Skeletal muscle cell (primary cell): ENCODE measurements at regions not wholly inside any gene's neighbourhood (a gene's known extent, or its start where the extent isn't known, plus 50 kb on each side); places are given as distances from the start of the nearest gene placed in this dataset.
A peak's percentile ranks its signal among the peaks of the same experiment; 100 is the strongest.

Experiments used
- DNase-seq: peaks from one replicate; pipeline ENCODE4 v3.0.0-alpha.2; 2010; ENCODE audit warnings: low read depth
- H3K4me3 ChIP-seq: 2 replicates; pipeline ENCODE4 v1.5.1; 2011; ENCODE audit warnings: low read depth, mild to moderate bottlenecking, control low read depth, low read length, moderate library complexity

DNA sequence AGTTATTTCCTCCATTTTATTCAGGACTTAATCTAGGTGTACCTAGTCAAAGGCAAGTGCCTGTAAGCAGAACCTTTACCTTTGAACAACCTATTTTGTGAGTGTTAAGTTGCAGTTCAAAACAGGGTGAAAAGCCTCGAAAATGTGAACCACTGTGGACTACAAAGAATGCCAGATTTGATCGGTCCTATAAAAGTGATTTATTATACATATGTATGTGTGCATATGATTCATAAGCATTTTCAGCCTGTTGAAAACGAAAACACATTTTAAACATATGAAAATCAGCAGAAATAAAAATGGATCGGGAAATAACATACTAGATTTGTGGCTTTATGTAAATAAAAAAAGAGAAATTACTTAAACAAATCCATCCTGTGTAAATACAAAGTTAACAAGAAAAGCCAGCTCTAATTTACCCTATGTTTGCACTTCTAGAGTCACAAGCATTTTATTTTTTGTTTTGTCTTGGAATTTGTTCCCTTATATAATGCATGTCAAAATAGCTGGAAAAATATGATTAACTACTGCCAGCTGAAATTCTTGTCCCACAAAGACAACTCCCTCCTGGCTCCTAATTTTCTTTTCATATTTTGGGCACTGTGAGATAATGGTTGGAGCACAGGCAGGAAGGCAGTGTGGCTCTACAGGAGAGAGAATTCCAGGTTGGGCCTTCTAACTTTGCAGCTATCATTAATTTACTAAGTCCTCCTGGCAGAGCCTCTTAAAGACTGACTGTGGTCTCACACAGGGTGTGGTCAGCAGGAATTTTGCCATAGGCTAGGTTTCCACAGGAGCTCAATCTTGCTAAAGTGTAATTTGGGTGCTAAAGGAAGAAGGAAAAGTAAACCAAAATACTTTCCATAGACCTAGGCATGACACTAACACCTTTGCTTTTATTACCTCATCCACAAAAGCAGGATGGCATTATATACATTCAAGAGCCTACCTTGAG, 70.2 kb upstream of the CDC42BPA start:
- no peak overlapping the region for H3K4me3 ChIP-seq
- DNase-seq, result no peak

GRCh38 chr1:227379555-227379892, 61.2 kb upstream of the CDC42BPA start:
- no peak for DNase-seq
- H3K4me3 ChIP-seq, result no peak overlapping the region

DNA sequence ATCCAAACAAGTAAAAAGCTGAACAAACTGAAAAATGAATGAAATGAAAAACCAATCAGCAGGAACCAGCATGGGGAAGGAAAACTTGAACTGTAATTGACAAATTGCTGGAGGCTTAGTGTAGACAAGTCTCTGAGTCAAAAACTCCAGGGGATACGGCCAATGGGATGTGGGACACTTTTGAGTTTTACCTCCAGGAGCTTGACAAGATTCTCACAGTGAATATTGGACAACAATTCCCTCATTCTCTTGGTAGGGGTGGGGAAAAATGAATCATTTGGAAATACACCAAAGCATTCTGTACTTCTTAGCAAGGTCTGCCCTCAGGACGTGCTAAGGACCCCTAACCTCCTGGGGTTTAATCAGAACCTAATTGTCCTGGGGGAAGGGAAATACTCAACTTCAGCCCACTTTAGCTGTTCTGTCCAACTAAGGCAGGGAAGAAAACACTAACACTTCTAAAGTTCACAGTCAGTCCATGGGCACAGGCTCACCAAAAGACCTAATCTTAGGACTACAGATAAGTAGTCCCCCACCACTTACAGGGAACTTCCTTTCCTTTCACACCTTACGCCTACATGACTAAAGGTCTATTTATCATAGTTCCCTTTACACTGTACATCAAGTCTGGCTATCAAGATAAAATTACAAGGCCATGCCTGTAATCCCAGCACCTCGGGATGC, 60.7 kb upstream of the CDC42BPA start:
- H3K4me3 ChIP-seq, result no peak overlapping the region
- no peak for DNase-seq

GRCh38 chr1:227378181-227378580, 59.9 kb upstream of the CDC42BPA start:
- no peak for DNase-seq

DNA sequence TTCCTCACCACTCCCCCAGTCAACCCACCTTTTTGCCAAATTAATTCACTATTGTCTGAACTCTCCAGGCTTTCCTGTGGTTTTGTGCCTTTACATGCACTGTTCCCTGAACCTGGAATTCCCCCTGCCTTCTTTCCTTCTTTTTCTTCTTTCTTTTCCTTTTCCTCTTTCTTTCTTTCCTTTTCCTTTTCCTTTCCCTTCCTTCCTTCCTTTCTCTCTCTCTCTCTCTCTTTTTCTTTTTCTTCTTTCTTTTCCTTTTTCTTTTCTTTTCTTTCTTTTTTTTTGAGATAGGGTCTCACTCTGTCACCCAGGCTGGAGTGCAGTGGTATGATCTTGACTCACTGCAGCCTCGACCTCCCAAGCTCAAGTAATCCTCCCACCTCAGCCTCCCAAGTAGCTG, 56.6 kb upstream of the CDC42BPA start:
- H3K4me3 ChIP-seq, result no peak overlapping the region
- no peak for DNase-seq

More at GRCh38 chr1:227378181-227378580, 59.9 kb upstream of the CDC42BPA start:
- H3K4me3 ChIP-seq, result no peak overlapping the region

GRCh38 chr1:227372726-227373130, 54.4 kb upstream of the CDC42BPA start:
- no peak overlapping the region for H3K4me3 ChIP-seq
- peak; percentile 49 for DNase-seq

- peak; percentile 48 for DNase-seq
These were observed 52.4 kb upstream of the CDC42BPA start for GRCh38 chr1:227370533-227371254.

DNA sequence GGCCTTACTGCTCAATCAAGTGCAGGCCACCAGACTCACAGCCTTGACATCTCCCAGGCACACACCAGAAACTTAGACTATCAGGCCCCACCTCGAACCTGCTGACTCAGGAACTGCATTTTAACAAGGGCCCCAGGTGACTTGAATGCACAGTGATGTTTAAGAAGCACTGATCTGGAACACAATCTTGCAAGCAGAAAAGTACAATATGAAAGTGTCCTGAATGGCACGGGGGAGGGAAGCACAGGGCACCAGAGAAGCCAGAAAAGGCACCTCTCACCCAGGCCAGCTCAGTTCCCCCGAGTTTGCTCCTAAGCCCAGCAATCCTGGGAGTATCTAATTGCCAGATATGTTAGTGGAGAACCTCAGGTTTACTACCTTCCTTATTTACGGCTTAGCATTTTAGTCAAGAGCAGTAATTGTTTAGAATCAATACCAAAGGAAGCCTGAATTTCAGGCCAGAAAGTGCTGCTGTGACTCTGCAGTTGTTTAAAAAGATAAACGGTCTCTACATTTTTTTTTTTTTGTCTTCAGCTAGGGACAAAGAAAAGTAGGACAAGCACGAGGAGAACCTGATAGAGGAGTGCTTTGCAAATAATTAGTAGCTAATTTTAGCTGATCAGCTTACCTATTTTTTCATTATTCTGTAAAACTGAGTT, 50.9 kb upstream of the CDC42BPA start:
- H3K4me3 ChIP-seq, result no peak overlapping the region
- DNase-seq, result no peak

More at GRCh38 chr1:227370533-227371254, 52.4 kb upstream of the CDC42BPA start:
- no peak overlapping the region for H3K4me3 ChIP-seq
